NAMALWA (cell line): ENCODE measurements at regions not wholly inside any gene's neighbourhood (a gene's known extent, or its start where the extent isn't known, plus 50 kb on each side); places are given as distances from the start of the nearest gene placed in this dataset.

Experiments
- DNase-seq: peaks from one replicate; pipeline ENCODE4 v3.0.0-alpha.2; 2015; ENCODE audit warnings: low spot score

DNA sequence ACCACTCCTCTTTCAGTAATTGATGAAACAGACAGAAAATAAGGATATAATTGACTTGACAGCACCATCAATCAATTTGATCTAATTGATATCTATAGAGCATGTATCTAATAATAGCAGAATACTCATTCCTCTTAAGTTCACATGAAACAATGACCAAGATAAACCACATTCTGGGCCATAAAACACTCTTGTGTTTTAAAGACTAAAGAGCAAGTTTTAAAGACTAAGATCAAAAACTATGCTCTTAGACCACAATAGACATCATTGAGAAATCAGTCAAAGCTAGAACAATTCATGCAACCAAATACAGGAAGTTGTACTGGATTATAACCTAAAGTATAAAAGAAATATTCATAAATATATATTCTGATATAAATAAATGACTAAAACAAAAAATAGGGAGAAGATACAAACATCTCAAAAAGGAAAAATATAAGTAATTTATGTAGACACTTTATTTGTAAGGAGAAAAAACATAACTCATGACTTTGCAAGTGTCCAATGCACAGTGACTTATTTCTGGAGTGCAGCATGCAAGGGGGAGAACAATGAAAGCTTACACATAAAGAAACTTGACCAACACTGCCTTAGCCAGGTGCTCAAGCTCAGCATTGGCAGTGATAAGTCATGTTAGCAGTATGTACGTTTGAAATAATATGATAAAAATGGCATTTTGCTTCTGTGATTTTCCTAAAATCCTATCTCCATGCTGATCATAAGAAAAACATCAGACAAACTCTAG lies 312.7 kb upstream of the IGFBP3 start:
- DNase-seq: no peak

DNA sequence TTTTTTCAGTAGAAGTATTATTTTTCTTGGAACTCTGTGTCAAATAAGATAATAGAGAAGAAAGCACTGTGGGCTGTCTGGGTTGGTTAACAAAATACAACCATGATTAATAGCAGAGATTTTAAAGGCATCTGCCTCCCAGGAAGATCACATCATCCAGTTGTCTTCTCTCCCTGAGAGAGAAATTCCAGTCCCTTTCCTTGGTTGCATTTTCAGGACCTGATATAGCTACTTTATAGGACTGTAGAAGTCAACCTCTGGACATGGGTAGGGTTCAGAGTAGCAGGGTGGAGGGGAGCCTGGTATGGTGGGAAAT lies 309.9 kb upstream of the IGFBP3 start:
- no peak for DNase-seq

DNA sequence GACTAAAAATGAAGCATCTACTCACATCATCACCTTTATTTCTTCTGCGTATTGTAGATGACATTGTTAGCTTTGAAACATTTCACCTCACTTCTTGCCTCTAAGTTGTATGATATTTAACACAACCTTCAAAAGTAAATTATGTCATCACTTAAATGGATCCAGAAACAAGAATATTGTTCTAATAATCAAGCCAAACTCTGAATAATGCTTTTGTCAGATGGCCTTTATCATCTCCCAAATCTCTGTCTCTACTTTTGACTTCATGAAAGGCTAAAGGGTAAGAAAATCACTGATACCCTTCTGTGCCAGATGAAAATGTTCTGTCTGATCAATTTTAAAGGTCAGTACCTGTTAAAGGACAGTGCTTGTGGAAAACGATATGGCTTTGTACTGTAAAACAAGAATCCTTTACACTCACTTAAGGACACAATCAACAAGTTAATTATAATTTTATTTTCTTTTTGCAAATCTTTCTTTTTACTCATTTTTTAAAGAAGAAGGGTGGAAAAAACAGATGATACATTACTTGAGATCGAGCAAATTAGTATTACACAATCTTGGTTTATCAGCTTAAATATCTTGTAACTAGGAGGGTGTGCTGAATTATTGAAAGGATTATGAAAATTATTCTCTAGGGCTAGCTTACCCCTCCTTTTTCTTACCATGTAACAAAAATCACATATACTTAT lies 309.4 kb upstream of the IGFBP3 start:
- DNase-seq: no peak

DNA sequence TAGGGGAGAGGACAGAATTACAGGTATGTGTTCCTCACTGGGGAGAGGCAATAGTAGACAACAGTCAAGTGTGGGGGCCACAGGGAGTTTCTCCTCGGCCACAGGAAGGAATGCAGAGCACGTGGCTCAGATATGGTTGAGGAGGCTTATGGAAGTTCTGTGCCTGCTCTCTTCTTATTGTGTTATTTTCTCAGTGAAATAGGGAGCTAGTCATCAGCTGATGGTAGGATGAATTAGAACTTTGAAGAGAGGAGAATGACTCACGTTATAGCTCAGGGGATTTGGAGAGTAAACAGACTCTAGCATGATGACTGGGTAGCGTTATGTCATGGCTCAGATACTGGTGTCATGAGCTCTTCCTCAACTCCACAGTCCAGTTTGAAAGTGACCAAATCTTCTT lies 308.3 kb upstream of the IGFBP3 start:
- DNase-seq: no peak

DNA sequence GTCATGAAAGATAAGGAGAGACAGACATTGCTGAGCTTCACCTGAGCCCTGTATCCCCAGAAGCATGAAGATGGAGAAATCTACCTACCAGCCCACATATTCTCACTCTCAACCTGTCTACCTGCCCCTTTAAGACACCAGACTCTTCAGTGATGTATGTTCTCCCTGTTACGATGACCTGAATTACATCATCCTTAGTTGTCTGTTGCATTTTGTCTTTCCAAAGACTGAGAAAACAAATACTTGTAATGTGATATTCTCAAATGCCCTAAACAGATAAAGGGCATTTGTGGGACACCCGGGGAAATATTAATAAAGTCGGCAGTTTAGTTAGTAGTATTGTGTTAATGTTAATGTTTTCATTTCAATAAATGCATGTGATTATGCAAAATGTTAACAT lies 305.8 kb upstream of the IGFBP3 start:
- no peak for DNase-seq

DNA sequence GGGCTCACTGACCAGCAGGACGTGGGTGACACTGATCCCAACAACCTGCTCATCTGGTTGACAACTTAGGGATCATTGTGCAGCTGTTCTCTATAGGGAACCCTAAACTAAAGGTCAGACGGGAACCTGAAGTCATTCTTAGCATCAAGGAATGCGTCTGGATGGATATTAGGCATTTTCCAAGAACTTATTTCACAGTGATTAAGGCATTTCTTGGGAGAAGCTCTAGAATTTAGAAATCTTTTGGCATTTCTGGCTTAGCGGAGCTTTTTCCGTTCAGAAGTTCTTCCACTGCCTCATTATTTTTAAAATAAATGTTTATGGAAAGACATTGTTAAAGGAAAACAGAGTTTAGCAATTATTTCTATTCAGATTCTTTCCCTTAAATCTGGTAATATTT lies 303.3 kb upstream of the IGFBP3 start:
- no peak for DNase-seq

DNA sequence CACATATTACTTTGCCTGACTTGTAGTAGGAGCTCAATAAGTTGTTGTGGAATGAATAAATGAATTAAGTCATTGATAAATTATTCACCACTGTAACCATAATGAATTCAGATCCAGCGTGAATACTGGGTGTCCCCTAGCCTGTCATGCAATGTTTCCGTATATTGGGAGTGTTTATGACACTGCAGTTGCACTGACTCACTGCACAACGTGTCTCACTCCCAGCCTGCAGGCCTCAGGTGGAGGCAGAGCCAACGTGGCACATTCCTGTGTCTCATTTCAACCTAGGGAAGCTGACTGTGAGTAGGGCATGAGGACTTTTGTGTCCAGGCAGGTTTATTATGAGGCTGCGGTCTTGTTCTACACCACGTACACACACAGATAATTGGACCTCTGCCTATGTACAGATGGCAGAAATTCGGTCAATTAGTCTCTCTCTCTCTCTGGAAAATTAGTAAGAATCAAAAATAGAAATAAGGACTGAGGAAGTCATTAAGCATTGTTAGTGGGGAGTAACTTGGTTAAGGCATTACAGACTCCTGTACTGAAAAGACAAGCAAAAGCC lies 299.1 kb upstream of the IGFBP3 start:
- DNase-seq: no peak

DNA sequence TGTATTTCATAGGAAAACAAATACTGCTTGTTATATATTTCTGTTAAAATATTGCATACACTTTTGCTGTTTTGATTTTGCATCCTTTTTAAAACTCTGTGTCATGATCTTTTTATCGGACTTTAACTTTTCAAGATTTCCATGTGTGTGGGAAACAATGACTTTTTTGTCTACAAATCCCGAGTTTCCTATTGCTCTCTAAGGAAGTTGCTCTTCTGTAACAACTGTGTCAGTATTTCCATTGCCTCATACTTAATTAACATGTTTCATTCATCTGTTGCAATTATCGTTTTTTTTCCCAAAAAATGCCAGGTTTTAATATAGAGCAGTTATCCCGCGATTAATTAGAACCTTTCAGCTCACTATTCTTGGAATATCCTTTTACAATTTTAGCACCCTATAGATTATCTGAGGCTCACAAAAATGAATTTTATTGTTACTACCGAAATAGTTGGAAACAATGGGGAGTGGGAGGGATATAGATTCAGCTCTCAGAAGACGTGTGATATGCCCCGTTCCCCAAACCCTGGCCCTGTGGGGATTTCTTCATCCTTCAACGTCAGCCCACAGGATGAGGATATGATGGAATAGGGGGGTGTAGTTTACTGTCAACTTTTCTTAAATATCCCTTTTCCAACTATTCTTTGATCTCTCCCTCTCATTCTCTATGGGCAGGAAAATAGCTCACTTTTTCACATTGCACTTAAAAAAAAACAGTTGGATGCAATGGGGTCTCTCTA lies 297.6 kb upstream of the IGFBP3 start:
- DNase-seq: no peak

DNA sequence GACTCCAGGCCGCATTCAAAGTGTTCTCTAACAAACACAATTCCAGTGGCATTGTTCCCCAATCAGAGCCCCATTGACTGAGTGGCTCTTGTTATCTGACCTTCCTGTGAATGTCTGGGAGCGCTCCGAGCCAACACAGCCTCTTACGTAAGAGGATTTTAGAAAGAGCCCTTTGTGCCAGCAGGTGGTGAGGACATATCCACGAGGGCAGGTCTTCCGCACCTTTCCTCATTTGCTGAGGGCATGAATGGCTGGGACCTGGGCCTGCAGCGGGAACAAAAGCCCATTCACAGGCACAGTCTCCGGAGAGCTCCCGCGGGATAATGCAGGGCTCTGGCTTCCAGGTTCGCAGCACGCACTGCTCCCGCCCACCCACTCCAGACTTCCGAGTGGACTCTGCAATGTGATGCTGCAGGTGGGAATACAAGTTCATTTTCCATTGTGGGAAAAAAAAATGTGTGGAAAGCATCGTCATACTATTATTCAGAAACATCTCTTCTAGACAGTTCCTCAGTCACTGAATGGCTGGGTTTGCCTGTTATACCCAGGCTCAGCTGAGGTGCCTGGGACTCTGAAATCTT lies 295.0 kb upstream of the IGFBP3 start:
- no peak for DNase-seq

DNA sequence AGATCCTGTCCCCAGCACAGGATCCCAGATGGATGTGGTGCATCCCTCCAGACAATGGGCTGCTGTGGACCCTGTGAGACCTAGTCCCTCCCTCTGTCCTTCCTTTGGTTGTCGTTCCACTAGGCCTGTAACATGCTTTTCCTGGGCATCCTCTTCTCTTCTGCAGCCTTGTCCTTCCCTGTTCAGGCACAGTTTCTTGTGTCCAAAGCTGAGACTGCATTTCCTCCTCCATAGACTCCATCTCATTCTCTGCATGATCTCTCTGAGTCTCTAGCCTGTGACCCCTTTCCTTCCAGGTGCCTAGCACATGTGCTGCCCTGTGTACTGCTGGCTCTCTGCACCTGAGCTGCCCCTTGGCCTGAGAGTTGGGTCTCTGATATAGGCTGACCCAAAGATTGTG lies 293.5 kb upstream of the IGFBP3 start:
- no peak for DNase-seq

DNA sequence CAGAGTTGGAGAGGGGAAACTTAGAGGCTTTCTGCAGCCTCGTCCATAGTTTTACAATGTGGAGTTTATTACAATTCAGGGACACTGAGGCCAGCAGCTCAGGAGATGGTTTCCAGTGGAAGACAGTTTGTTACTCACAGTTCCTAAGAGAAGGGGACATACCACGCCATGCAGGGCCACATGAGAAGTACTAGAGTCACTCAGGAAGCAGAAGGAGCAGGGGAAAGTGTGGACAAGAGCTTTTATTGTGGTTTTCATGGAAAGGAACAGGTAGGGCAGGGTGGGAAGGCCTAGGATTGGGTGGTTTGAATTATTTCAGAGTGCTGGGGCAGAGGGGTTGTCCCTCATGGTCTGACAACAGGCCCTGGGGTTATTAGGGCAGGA lies 292.1 kb upstream of the IGFBP3 start:
- no peak for DNase-seq

DNA sequence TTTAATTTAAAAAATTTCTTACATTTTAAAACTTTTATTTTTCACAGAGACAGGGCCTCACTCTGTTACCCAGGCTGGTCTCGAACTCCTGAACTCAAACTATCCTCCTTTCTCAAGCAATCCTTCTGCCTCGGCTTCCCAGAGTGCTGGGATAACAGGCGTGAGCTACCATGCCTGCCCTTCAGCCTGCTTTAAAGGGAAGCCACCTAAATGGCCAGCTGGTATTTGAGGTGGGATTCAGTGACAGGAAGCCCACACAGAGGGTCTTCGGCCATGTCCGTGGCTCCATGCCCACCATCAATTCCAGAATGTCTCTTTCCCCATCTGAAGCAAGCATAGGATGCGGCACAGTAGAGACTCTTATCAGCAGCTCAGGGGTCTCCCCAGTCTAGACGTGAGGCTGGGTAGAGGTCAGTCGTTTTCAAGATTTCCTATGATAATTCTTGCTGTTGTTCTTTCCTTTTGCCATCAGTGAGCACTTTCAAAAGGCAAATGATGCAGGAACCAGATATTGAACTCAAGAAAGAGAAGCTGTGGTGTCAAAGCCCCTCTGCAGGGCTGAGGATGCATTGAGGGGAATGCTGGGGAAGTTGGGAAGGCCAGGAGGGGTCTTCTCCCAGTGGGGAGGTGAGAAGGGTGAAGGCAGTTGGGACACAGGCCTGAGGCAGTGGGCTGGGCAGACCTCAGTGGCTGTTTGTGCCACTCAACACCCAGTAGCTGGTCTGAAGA lies 291.5 kb upstream of the IGFBP3 start:
- no peak for DNase-seq

DNA sequence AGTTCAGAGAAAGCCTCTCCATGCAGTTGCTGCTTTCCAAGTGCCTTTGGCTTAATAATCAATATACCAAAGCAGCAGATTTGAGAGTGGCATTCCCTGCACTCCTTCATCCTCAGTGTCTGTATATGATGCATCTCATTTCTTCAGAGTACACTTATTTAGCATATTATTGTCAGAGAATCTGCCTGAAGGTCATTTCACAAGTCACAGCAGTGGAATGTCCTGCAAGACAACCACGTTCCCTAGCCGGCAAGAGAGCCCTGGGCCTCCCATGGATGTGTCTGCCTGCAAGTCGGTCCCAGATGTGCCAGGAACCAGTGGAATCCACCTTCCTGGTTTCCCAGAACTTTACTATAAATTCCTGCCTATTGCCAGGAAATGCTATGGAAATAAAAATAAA lies 289.4 kb upstream of the IGFBP3 start:
- DNase-seq: no peak

DNA sequence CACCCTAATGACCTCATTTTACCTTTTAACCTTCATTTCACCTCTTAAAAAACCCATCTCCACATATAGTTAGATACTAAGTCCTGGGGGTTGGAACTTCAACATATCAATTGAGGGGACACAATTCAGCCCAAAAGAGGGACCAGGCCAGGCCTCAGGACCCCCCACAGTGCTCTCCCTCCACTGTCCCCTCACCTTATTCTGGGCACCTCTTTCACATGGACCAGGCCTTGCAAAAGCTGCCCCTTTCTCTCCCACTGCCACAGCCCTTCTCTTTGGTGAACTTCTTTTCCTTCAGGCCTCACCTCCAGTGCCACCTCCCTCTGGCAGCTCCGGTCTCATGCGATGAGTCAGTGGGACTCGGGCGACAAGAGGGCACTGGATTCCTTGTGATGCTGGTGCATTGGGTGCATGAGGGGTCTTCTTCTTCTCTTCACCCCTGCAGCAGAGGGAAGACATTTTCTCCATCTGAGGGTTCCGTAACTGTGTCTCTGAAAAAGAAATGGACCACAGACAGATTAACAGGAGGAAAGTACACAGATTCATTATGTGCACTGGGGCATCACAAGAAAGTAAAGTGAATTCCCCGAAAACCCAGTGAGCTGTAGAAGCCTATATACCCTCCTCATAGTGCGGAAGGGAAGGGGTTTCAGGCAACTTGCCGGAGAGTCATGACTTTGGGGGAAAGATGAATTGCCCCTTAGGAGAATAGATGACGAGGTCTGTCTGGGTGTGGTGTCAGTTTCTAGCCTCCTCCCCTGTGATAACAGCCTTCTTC lies 288.7 kb upstream of the IGFBP3 start:
- no peak for DNase-seq

DNA sequence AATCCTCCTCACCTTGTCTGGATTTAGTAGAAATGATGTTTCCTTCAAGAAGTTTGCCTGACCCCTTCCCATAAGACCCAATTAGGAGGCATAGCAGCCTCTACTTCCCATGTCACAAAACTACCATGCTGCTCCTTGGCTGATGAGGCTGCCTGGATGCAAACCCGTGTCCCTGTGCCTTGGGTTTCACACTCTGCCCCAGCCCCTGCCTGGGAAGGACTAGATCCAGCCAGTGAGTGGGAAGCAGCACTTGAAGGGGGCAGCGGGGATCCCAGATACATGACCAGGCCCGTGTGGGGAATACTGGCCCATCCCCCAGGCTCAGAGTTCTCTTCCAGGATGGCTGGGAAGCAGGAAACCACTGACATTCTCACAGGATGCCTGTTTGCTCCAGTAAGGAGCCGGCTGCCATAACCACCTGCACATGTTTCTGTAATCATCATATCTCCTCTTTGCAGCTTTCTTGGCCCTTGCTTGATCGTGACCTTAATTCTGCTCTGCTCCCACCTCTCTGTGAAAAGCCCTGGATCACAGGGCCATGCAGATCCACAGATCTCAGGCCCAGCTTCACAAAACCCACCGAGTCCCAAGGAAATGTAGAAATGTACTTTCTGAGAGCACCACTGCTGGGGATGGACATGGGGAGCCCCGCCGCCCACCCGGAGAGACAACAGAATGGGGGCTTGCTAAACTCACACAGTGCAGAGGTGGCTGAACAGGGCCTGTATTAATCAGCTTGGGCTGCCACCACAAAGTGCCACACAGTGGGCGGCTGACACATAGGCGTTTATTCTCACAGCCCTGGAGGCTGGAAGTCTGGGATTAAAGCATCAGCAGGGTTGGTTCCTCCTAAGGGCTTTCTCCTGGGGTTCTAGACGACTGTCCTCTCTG lies 287.8 kb upstream of the IGFBP3 start:
- DNase-seq: no peak

DNA sequence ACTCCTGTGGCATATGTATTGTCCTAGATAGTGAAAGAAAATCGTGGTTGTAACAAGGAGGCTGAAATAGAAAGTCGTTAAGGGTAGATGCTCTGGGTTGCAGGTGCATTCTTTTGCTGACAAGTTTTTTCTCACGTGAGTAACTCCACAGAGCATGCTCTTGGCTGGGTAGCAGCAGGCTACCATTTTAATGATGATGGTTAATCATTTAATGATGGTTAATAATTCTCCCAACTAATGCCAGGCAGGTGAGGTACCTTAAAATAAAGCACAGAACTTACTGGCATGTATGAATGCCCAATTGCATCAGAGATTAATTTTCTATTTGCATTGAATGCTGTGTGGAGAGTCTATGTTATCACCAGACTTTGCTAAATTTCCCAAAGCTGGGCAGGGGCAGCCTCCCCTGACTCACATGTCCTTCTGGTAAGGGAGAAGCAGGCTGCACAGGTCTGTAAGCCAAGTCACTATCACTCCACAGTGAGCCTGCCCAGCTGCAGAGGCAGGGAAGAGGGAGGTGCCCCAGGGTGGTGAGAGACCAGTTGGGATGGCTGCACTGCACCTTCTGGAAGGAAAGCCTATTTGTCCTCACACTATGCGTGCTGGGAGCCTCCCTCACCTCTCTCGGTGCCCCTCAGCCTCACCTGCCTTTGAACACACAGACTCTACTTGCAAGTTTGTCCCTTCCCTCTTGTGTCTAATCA lies 287.0 kb upstream of the IGFBP3 start:
- no peak for DNase-seq

DNA sequence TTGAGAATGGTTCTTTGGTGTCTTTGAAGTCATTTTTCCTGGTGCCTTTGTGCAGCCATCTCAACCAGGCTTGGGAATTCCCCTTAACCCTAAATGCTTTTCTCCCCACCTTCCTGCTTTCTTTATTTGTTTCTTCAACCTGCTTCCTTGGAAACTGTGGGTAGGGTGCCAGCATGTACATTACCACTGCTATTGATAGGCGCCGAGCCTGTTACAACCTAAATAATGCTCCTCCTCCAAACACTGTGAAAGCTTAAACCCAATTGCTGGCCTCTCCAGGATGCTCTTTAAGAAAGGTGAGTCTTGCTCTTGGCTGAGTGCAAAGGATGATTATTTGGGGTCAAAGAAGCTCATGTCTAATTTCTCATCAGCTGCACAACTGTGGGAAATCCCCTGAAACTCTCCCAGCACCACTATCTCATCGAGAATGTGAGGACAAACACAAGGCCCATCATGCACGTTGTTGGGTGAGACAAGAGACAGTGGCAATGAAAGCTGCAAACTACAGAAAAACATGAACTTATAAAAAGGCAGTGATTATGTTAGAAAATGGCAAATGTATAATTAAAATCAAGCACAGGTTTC lies 285.5 kb upstream of the IGFBP3 start:
- DNase-seq: no peak

DNA sequence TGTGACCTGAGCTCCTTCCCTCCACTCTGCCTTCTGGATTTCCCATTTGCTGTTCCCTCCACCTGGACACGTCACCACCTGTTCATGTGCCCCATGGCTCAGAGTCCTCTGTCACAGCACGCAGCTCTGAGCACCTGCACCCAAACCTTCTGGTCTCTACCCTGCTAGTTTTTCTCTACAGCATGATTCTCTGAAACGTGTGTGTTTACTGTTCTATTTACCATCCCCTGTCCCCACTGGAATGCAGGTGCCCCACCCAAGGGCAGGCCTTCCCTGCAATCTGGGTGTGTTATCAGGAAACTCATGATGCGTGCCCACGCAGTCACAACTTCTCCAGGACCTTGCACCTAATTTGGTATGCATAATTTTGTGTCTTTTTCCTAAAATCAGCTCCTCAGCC lies 284.4 kb upstream of the IGFBP3 start:
- DNase-seq: no peak

DNA sequence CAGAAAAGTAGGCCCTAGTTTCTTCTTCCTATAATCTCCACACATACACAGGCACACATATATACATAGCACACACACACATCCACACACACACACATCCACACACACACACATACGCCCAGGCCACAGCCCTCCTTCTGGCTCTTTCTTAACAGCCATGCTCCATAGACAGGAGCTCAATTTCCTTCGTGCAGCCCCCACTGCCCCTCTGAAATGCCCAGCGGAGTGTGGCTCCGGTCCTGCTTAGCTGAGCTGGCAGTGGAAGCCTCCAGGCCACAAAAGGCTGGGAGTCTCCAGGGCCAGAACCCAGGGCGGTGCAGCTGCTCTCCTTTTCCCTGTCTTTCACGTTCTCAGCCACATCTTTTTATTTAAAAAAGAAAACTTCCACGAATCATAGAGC lies 282.9 kb upstream of the IGFBP3 start:
- no peak for DNase-seq
